Natural killer cell treated with Interleukin-12 subunit alpha and Interleukin-12 subunit beta and Interleukin-15 and Interleukin-18, amount 100 ng/mL, for 72 hours (primary cell): ENCODE measurements at regions not wholly inside any gene's neighbourhood (a gene's known extent, or its start where the extent isn't known, plus 50 kb on each side); places are given as distances from the start of the nearest gene placed in this dataset.
"Not testable (repeated sequence)": the region's sequence is repeated elsewhere in the genome, so short reads cannot be mapped to it uniquely, and the experiment has no call there.

Experiments used
- ATAC-seq, 2 donors: fragments of 150-1000 bp; cut with Tn5 transposase in 1 of 2; sonication (Bioruptor Pico), chemical (Tn5 transposase) in 1 of 2; 2 replicates each; pipeline ENCODE4 v1.10.0; 2021
- DNase-seq: peaks from one replicate; pipeline ENCODE4 v3.0.0; 2022; ENCODE audit warnings: low spot score
- H3K27ac Mint-ChIP-seq, 2 donors: 1 replicate in 1 of 2; 2 replicates in 1 of 2; pipeline ENCODE4 v1.8.0; 2022; ENCODE audit warnings: mixed read lengths in 2 of 2, mild to moderate bottlenecking in 1 of 2, moderate library complexity in 1 of 2
- H3K27me3 Mint-ChIP-seq, 2 donors: 1 replicate in 1 of 2; 2 replicates in 1 of 2; pipeline ENCODE4 v1.8.0; 2022; ENCODE audit warnings: mixed read lengths in 2 of 2
- H3K36me3 Mint-ChIP-seq: one replicate; pipeline ENCODE4 v1.8.0; 2022; ENCODE audit warnings: mixed read lengths
- H3K4me1 Mint-ChIP-seq, 2 donors: 1 replicate in 1 of 2; 2 replicates in 1 of 2; pipeline ENCODE4 v1.8.0; 2022; ENCODE audit warnings: low read depth in 2 of 2, mixed read lengths in 2 of 2, mild to moderate bottlenecking in 1 of 2
- H3K4me3 Mint-ChIP-seq: one replicate; pipeline ENCODE4 v1.8.0; 2022; ENCODE audit warnings: mixed read lengths
- H3K9me3 Mint-ChIP-seq: 2 replicates; pipeline ENCODE4 v1.8.0; 2022; ENCODE audit warnings: mixed read lengths

DNA sequence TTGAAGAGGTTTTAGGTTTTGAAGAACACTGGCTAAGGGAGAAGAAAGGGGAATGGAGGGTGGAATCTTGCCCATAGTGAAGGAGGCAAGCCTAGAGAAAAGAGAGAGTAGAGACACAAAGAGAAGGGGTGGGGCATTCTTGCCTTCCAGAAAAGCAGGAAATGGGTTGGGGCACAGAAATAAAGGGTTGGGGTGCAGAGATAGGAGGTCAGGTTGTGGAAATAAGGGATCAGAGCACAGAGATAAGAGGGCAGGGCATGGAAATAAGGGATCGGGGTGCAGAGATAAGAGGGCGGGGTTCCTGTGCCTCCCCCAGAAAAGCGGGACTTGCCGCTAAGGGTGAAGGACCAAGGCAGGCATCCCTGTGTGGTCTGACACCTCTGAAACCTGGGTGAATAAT is 69.9 kb downstream of the ALG1L2 start:
- not testable (repeated sequence) for DNase-seq, H3K4me1 Mint-ChIP-seq, H3K27ac Mint-ChIP-seq, ATAC-seq, H3K4me3 Mint-ChIP-seq, H3K36me3 Mint-ChIP-seq, H3K9me3 Mint-ChIP-seq
- H3K27me3 Mint-ChIP-seq: peaks cover 11 to 28% of the 10 kb centered on the region in 2 donors

DNA sequence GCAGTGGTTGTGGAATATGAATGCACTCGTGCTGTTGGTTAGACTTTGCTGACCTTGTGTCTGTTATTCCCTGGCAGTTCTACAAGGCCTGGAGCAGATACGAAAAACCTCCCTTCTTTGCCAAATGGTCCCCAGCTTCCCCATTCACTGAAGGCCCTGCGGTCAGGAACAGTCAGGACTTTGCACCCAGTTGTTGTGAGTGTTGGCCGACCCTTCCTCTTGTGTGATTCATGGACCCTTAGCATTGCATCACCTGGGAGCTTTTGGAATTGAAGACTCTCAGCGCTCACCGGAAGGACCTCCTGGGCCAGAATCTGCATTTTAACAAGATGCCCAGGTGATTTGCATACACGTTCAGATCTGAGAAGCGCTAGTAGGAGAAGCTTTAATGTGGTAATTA is 71.6 kb downstream of the ALG1L2 start:
- peaks cover 11 to 28% of the 10 kb centered on the region in 2 donors for H3K27me3 Mint-ChIP-seq
- not testable (repeated sequence) for ATAC-seq, H3K4me1 Mint-ChIP-seq, H3K4me3 Mint-ChIP-seq, H3K9me3 Mint-ChIP-seq, H3K27ac Mint-ChIP-seq, H3K36me3 Mint-ChIP-seq, DNase-seq

DNA sequence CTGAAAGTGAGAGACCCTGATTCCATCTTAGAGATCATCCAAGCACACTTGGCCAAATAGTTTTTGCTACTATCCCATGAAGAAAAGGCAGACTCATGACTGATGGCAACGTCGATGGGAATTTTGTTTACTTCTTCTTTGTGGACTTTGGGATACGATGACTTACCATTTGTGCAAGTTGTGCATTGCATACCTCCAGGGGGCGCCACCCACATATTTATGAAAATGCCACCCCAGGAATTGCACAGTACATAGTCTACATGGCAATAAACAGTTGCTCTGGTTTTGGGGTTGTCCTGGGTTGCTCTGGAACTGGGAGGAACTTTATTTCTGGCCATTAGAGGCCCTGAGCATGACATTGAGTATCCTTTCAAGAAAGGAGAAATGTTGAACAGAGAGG is 73.8 kb downstream of the ALG1L2 start:
- H3K36me3 Mint-ChIP-seq, DNase-seq, H3K4me1 Mint-ChIP-seq, ATAC-seq, H3K9me3 Mint-ChIP-seq, H3K4me3 Mint-ChIP-seq, H3K27ac Mint-ChIP-seq: not testable (repeated sequence)
- H3K27me3 Mint-ChIP-seq: peaks cover 8 to 18% of the 10 kb centered on the region in 2 donors

DNA sequence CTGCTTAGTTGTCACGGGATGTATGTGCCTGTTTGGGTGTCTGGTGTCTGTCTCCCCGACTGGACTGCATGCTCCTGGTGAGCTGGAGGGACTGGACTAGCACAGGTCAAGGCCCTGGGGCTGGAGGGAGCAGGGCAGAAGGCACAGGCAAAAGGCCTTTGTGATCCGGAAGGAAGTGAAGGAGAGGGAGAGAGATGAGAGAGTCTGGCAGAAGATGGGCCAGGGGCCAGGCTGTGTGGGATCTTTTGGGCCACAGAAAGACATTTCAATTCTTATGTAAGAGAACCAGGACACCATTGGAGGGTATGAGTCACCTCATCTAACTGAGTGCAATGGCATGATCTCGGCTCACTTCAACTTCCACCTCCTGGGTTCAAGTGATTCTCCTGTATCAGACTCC is 85.2 kb downstream of the ALG1L2 start:
- not testable (repeated sequence) for DNase-seq, H3K27ac Mint-ChIP-seq, H3K4me3 Mint-ChIP-seq, H3K4me1 Mint-ChIP-seq, H3K36me3 Mint-ChIP-seq, ATAC-seq, H3K9me3 Mint-ChIP-seq
- peaks cover 14 to 24% of the 10 kb centered on the region in 2 donors for H3K27me3 Mint-ChIP-seq

DNA sequence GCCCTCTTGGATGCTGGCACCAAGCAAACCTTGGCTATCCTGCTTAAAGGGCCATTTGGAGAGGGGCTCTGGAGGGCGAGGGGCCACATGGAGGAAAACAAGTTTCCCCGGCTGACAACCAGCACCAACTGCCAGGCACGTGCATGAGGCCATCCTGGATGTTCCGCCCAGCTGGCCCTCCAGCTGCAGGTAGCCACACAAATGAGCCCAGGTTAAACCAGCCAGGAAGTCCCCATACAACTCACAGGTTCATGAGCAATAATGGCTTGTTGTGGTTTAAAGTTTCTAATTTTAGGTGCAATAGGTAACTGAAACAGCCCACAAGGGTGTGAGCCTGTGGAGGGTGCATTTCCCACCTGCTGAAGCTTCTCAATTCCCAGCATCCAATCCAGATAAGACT is 93.6 kb downstream of the ALG1L2 start:
- H3K9me3 Mint-ChIP-seq, DNase-seq, H3K4me3 Mint-ChIP-seq, ATAC-seq, H3K27ac Mint-ChIP-seq, H3K36me3 Mint-ChIP-seq, H3K27me3 Mint-ChIP-seq: not testable (repeated sequence)
- peaks cover 21 to 24% of the 10 kb centered on the region in 2 donors for H3K4me1 Mint-ChIP-seq

DNA sequence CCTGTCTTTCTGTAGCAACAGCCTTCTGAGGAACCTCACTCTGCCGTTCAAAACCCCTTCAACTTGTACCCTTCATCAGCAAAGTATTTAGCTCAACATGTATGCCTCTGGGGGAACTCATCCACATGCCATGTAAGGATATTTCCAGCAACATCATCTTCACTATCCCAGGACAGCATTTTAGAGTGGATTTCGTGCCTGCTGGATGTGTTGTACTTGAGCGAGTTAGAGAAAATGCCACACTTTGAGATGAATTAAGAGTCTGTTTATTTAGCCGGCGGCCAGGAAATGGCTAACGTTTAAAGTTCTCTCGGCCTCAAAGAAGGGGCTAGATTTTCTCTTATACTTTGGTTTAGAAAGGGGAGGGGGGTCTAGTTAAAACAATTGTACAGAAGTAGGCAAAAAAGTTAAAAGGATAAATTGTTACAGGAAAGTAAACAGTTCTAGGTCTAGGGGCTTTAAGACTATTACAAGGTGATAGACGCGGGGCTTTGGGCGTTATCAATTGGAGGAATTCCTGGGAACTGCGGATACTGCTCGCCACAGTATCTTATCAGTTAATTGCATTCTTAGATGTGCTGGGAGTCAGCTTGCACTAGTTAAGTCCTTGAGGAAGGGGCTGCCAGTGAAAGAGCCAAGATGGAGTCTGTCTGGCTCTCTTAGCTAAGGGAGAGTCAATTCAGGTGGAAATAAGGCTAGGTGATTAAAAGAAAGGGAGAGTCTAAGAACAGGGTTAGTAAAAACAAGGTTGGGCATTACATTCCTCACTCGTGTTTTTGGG is 95.0 kb downstream of the ALG1L2 start:
- not testable (repeated sequence) for H3K27me3 Mint-ChIP-seq, H3K27ac Mint-ChIP-seq, DNase-seq, H3K36me3 Mint-ChIP-seq, H3K4me3 Mint-ChIP-seq, H3K9me3 Mint-ChIP-seq, ATAC-seq
- H3K4me1 Mint-ChIP-seq: peaks cover 21 to 25% of the 10 kb centered on the region in 2 donors

DNA sequence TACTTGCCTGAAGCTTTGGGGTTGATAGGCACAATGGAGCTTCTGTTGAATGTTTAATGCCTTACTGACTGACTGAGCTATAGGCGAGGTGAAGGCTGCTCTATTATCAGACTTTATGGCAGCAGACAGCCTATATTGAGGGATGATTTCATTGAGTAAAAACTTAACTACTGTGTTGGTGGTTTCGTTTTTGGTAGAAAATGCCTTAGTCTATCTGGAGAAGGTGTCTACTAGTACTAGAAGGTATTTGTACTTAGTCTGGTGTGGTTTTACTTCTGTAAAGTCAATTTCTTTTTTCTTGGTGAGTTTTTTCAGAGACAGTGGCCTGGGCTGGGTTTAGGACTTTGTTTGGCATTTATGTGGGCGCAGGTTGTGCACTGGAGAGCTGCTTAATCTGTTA is 97.2 kb downstream of the ALG1L2 start:
- Mint-ChIP-seq H3K27ac (peak overlapping the region; percentile 83 to 91), H3K4me1 (peaks cover 21 to 25% of the 10 kb centered on the region in 2 donors), H3K4me3 (peak overlapping the region; percentile 91)
- H3K9me3 Mint-ChIP-seq, DNase-seq, H3K27me3 Mint-ChIP-seq, ATAC-seq, H3K36me3 Mint-ChIP-seq: not testable (repeated sequence)

DNA sequence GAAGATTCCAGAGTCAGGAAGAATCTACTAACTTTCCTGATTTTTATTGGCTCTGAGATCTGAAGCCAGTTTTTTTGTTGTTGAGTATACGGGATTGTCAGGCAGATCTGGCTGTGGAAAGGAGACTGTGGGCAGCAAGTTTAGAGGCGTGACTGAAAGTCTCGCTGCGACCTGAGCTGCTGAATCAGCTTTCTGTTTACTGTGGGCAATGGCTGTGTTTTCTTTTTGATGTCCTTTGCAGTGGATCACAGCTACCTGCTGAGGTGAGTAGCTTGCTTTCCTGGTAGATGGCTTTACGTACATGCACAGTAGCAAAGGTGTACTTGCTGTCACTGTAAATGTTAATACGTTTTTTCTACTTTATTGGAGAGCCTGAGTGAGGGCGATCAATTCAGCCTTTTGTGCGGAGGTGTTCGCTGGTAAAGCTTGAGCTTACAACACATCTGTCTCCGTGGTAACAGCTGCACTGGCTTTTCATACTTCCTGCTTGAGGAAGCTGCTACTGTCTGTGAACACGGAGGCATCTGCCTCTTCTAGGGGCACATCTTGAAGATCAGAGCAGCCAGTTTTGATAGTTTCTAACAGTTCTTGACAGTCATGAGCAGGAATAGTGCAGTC is 97.8 kb downstream of the ALG1L2 start:
- H3K9me3 Mint-ChIP-seq, H3K27me3 Mint-ChIP-seq, ATAC-seq, H3K36me3 Mint-ChIP-seq: not testable (repeated sequence)
- Mint-ChIP-seq H3K27ac (peak overlapping the region; percentile 83 to 91), H3K4me3 (peak overlapping the region; percentile 91), H3K4me1 (peaks cover 21 to 25% of the 10 kb centered on the region in 2 donors)
- peak; percentile 61 for DNase-seq

DNA sequence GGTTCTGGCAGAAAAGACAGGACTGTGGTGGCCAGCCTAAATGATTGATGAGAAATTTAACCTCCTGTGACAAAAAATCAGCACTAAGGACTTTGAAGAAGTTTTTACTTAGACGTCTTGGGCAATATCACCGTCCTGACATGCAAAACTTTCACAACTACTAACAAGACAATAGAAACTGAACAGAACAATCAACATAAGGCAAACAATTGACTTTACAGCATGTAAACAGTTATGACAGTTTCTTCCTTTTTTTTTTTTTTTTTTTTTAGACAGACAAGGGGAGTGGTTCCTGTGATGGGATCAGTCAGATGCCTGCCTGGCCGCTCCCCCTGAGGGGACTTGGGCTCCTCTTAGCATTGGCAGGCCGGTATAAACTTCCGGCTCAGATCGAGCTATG is 100.8 kb downstream of the ALG1L2 start:
- H3K27ac Mint-ChIP-seq: peak overlapping the region in 1 of 2 donors; percentile 42
- not testable (repeated sequence) for H3K36me3 Mint-ChIP-seq, DNase-seq, ATAC-seq, H3K9me3 Mint-ChIP-seq, H3K27me3 Mint-ChIP-seq, H3K4me3 Mint-ChIP-seq
- peaks cover 21 to 25% of the 10 kb centered on the region in 2 donors for H3K4me1 Mint-ChIP-seq

DNA sequence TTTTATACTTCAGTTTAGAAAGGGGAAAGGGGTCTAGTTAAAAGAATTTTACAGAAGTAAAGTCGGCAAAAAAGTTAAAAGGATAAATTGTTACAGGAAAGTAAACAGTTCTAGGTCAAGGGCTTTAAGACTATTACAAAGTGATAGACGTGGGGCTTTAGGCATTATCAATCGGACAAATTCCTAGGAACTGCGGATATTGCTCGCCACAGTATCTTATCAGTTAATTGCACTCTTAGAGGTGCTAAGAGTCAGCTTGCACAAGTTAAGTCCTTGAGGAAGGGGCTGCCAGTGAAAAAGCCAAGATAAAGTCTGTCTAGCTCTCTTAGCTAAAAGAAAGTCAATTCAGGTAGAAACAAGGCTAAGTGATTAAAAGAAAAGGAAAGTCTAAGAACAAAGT is 102.1 kb downstream of the ALG1L2 start:
- not testable (repeated sequence) for ATAC-seq, H3K27me3 Mint-ChIP-seq, H3K27ac Mint-ChIP-seq, H3K36me3 Mint-ChIP-seq, DNase-seq, H3K4me3 Mint-ChIP-seq, H3K9me3 Mint-ChIP-seq
- peaks cover 14 to 17% of the 10 kb centered on the region in 2 donors for H3K4me1 Mint-ChIP-seq

DNA sequence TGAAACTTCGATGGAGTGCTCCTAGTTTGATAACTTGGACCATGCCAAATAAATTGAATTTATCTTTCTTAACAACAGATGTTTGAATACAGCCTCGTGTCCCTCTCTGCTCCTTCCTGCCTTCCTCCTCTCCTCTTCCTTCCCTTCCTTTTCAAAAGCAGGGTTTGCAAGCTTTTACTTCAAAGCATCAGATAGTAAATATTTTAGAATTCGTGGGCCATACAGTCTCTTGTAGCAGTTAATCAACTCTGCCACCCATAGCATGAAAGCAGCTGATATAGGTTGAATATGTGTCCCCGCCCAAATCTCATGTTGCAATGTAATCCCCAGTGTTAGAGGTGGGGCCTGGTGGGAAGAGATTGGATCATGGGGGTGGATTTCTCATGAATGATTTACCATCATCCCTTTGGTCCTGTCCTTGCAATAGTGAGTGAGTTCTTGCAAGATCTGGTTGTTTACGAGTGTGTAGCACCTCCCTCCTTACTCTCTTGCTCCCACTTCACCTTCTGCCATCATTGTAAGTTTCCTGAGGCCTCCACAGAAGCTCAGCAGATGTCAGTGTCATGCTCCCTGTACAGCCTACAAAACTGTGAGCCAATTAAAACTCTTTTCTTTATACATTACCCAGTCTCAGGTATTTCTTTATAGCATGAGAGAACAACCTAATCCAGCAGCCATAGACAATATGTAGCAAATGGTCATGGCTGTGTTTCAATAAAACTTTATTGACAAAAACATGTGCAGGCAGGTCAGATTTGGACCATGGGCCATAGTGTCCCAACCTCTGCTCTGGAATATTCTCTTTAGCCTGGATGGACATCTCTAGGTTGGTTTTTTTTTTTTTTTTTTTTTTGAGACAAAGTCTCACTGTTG is 102.8 kb downstream of the ALG1L2 start:
- H3K4me1 Mint-ChIP-seq, H3K27ac Mint-ChIP-seq, H3K9me3 Mint-ChIP-seq, ATAC-seq, H3K36me3 Mint-ChIP-seq, DNase-seq, H3K27me3 Mint-ChIP-seq, H3K4me3 Mint-ChIP-seq: not testable (repeated sequence)

DNA sequence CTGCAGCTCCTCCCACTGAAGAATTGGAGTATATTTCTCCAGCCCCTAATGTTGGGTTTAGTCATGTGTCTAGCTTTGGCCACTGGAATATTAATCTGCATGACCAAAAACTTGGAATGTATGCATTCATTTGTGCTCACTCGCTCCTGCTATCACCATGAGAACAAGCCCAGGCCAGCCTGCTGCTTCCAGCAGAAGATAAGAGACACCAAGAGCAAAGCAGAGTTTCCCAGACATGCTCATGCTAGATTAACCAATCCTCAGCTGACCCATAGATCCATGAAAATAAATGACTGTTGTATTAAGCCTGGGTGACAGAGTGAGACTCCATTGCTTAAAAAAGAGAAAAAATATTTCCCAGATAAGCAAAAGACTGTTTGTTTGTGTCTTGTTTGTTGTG is 119.6 kb downstream of the ALG1L2 start:
- not testable (repeated sequence) for H3K4me1 Mint-ChIP-seq, ATAC-seq, H3K27ac Mint-ChIP-seq, DNase-seq, H3K27me3 Mint-ChIP-seq, H3K4me3 Mint-ChIP-seq, H3K9me3 Mint-ChIP-seq
- peaks cover 15% of the 10 kb centered on the region for H3K36me3 Mint-ChIP-seq

DNA sequence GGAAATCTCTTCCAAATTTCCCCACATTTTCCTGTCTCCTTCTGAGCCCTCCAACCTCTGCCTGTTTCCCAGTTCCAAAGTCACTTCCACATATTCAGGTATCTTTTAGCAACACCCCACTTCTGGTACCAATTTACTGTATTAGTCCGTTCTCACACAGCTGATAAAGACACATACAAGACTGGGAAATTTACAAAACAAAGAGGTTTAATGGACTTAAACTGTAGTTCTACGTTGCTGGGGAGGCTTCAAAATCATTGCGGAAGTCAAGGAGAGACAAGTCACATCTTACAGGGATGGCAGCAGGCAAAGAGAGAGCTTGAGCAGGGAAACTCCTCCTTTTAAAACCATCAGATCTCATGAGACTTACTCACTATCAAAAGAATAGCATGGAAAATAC is 122.0 kb downstream of the ALG1L2 start:
- H3K4me3 Mint-ChIP-seq, ATAC-seq, H3K27ac Mint-ChIP-seq, H3K9me3 Mint-ChIP-seq, DNase-seq, H3K4me1 Mint-ChIP-seq, H3K27me3 Mint-ChIP-seq: not testable (repeated sequence)
- peaks cover 15% of the 10 kb centered on the region for H3K36me3 Mint-ChIP-seq

DNA sequence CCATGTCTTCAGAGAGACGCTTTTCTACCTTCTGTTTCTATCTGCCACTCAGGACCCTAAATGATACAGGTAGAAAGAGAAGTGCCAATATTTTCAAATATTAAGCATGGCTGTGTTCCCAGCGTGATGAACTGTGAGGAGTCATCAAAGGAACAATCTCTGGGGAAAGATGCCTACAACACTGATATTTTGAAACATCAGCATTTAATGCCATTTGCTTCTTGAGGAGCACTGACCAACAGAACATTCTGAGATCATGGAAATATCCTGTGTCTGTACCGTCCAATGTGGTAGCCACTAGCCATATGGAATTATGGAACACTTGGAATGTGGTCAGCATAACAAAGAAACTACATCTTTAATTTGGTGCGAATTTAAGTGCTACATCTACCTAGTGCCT is 117.9 kb upstream of the COL6A5 start:
- Mint-ChIP-seq H3K4me3 (no peak overlapping the region), H3K4me1 (no peaks in the 10 kb centered on the region), H3K27me3 (peaks cover under 1 to 28% of the 10 kb centered on the region in 2 donors), H3K36me3 (no peaks in the 10 kb centered on the region), H3K9me3 (no peaks in the 10 kb centered on the region), H3K27ac (no peak overlapping the region)
- ATAC-seq (no peak), DNase-seq (no peak)
